PC-9 (cell line): ENCODE measurements at regions not wholly inside any gene's neighbourhood (a gene's known extent, or its start where the extent isn't known, plus 50 kb on each side); places are given as distances from the start of the nearest gene placed in this dataset.

Experiments
- BruUV-seq: library from RNA; stranded (reverse); fragments of 400-500 nt; replicated peaks from 2 replicates; lab custom pipeline; 2021; lab: Mats Ljungman, UMichigan
- CTCF ChIA-PET: fragments of 300-600 bp; sonication (Branson Sonifier 250); formaldehyde crosslinking; loops from one replicate; lab custom pipeline; 2022; ENCODE audit warnings: antibody characterized with exemption; lab: Charles Lee
- POLR2A ChIA-PET: fragments of 300-600 bp; sonication (Branson Sonifier 250); formaldehyde crosslinking; loops from one replicate; lab custom pipeline; 2022; ENCODE audit warnings: antibody characterized with exemption; ENCODE audit not compliant: unreplicated experiment; lab: Charles Lee
- DNase-seq, 2 experiments: peaks; one replicate each; pipeline versions ENCODE4 v3.0.0 to v3.0.0-alpha.2; 2015 to 2022; ENCODE audit warnings: mixed read lengths in 1 of 2
- H2AFZ ChIP-seq: fragments of 200-600 bp; sonication (generic); 2 replicates; pipeline ENCODE4 v1.8.1; 2017; ENCODE audit warnings: antibody characterized with exemption
- H3F3A ChIP-seq: fragments of 200-600 bp; sonication (generic); 2 replicates; pipeline ENCODE4 v1.8.1; 2017; ENCODE audit warnings: antibody characterized with exemption, mild to moderate bottlenecking, low read depth; ENCODE audit not compliant: insufficient read depth
- H3K27ac ChIP-seq: fragments of 200-600 bp; sonication (generic); 2 replicates; pipeline ENCODE4 v1.6.1; 2016; ENCODE audit warnings: mixed run types
- H3K27me3 ChIP-seq: fragments of 200-600 bp; sonication (generic); 2 replicates; pipeline ENCODE4 v1.6.1; 2016; ENCODE audit warnings: low read depth, mixed run types; ENCODE audit not compliant: insufficient read depth
- H3K36me3 ChIP-seq: fragments of 200-600 bp; sonication (generic); 2 replicates; pipeline ENCODE4 v1.6.1; 2016; ENCODE audit warnings: low read depth, mixed run types
- H3K4me1 ChIP-seq: fragments of 200-600 bp; sonication (generic); replicated peaks from 2 replicates; pipeline ENCODE4 v1.6.1; 2016; ENCODE audit warnings: mixed run types; ENCODE audit not compliant: insufficient read depth
- H3K4me2 ChIP-seq: fragments of 200-600 bp; sonication (generic); 2 replicates; pipeline ENCODE4 v1.6.1; 2017; ENCODE audit warnings: mixed run types
- H3K4me3 ChIP-seq: fragments of 200-600 bp; sonication (generic); 2 replicates; pipeline ENCODE4 v1.6.1; 2016; ENCODE audit warnings: mixed run types
- H3K79me2 ChIP-seq: fragments of 200-600 bp; sonication (generic); 2 replicates; pipeline ENCODE4 v1.6.1; 2017; ENCODE audit warnings: low read depth, mixed run types
- H3K9me2 ChIP-seq: fragments of 200-600 bp; sonication (generic); 2 replicates; pipeline ENCODE4 v1.8.1; 2017; ENCODE audit warnings: mild to moderate bottlenecking; ENCODE audit not compliant: insufficient read depth
- H3K9me3 ChIP-seq: fragments of 200-600 bp; sonication (generic); 2 replicates; pipeline ENCODE4 v1.8.1; 2016; ENCODE audit warnings: low read depth; ENCODE audit not compliant: insufficient read depth
- H4K20me1 ChIP-seq: fragments of 200-600 bp; sonication (generic); 2 replicates; pipeline ENCODE4 v1.8.1; 2017; ENCODE audit not compliant: insufficient read depth
- CTCF ChIP-seq: fragments of 200-600 bp; sonication (generic); conservative IDR thresholded peaks from 2 replicates; pipeline ENCODE4 v1.6.1; 2017; ENCODE audit warnings: mixed run types, antibody characterized with exemption, mild to moderate bottlenecking, moderate library complexity
- EZH2 ChIP-seq: fragments of 200-600 bp; sonication (generic); IDR thresholded peaks from 2 replicates; pipeline ENCODE4 v1.8.0; 2017; ENCODE audit warnings: antibody characterized with exemption, low read depth
- intact Hi-C: fragments of 100-400 bp; cut with micrococcal nuclease; formaldehyde crosslinking; loops from one replicate; pipeline ENCODE4 v1.10.0; 2022; ENCODE audit not compliant: unreplicated experiment

- POLR2A ChIA-PET = no interaction called here
- H3K27me3 ChIP-seq = no peaks in the 10 kb centered on the region
- no peak overlapping the region for H3K27ac ChIP-seq
- no TSS peak for BruUV-seq
- H3K79me2 ChIP-seq = no peaks in the 10 kb centered on the region
- no peaks in the 10 kb centered on the region for H3F3A ChIP-seq
- no peaks in the 10 kb centered on the region for H4K20me1 ChIP-seq
- intact Hi-C loops = no loop called here
- no peak overlapping the region for H3K4me2 ChIP-seq
- no peak for DNase-seq
- H2AFZ ChIP-seq = no peak overlapping the region
- H3K9me2 ChIP-seq = no peaks in the 10 kb centered on the region
- no peak for TF ChIP-seq CTCF
- no peak for TF ChIP-seq EZH2
- H3K36me3 ChIP-seq = no peaks in the 10 kb centered on the region
- H3K4me3 ChIP-seq = no peak overlapping the region
- H3K4me1 ChIP-seq = no peaks in the 10 kb centered on the region
- H3K9me3 ChIP-seq = no peaks in the 10 kb centered on the region
- CTCF ChIA-PET = no interaction called here
These were observed 386.9 kb downstream of the HTR7 start for GRCh38 chr10:90470966-90471365.

- H3K79me2 ChIP-seq = no peaks in the 10 kb centered on the region
- intact Hi-C loops = loop anchor here (5.0 to 10.0 kb wide), 2 partner anchors 73 to 176 kb away; no protein-coding TSS in a partner anchor
- H3K9me3 ChIP-seq = no peaks in the 10 kb centered on the region
- no peaks in the 10 kb centered on the region for H3K9me2 ChIP-seq
- no peak overlapping the region for H3K4me2 ChIP-seq
- no peaks in the 10 kb centered on the region for H3K27me3 ChIP-seq
- H3K27ac ChIP-seq = no peak overlapping the region
- H4K20me1 ChIP-seq = no peaks in the 10 kb centered on the region
- POLR2A ChIA-PET = no interaction called here
- no TSS peak for BruUV-seq
- no peak overlapping the region for H3K4me3 ChIP-seq
- no peak for DNase-seq
- no peak overlapping the region for H2AFZ ChIP-seq
- no peaks in the 10 kb centered on the region for H3F3A ChIP-seq
- no peaks in the 10 kb centered on the region for H3K4me1 ChIP-seq
- TF ChIP-seq EZH2 = no peak
- CTCF ChIA-PET = no interaction called here
- no peaks in the 10 kb centered on the region for H3K36me3 ChIP-seq
These were observed 377.4 kb downstream of the HTR7 start for GRCh38 chr10:90480466-90480865.

- TF ChIP-seq CTCF = no peak
- no peak for TF ChIP-seq EZH2
- Histone ChIP-seq H3F3A (no peaks in the 10 kb centered on the region), H3K4me1 (no peaks in the 10 kb centered on the region), H3K36me3 (no peaks in the 10 kb centered on the region), H4K20me1 (no peaks in the 10 kb centered on the region), H2AFZ (no peak overlapping the region), H3K27me3 (no peaks in the 10 kb centered on the region), H3K4me2 (no peak overlapping the region), H3K9me3 (no peaks in the 10 kb centered on the region), H3K27ac (no peak overlapping the region), H3K9me2 (no peaks in the 10 kb centered on the region), H3K4me3 (no peak overlapping the region), H3K79me2 (no peaks in the 10 kb centered on the region)
- intact Hi-C loops = loop anchor here (5.0 to 10.0 kb wide), 2 partner anchors 74 to 177 kb away; no protein-coding TSS in a partner anchor
- no peak for DNase-seq
- BruUV-seq = no TSS peak
- POLR2A ChIA-PET = no interaction called here
- CTCF ChIA-PET = no interaction called here
These were observed 376.4 kb downstream of the HTR7 start for GRCh38 chr10:90481326-90481923.

- ChIA-PET CTCF (no interaction called here), POLR2A (no interaction called here)
- Histone ChIP-seq H3K27ac (no peak overlapping the region), H4K20me1 (no peaks in the 10 kb centered on the region), H3K4me3 (no peak overlapping the region), H3F3A (no peaks in the 10 kb centered on the region), H3K9me3 (no peaks in the 10 kb centered on the region), H3K4me1 (no peaks in the 10 kb centered on the region), H3K79me2 (no peaks in the 10 kb centered on the region), H2AFZ (no peak overlapping the region), H3K36me3 (no peaks in the 10 kb centered on the region), H3K9me2 (no peaks in the 10 kb centered on the region), H3K27me3 (no peaks in the 10 kb centered on the region), H3K4me2 (no peak overlapping the region)
- BruUV-seq = no TSS peak
- TF ChIP-seq CTCF (no peak), EZH2 (no peak)
- peak in 1 of 2 experiments; percentile 66 for DNase-seq
- intact Hi-C loops = loop anchor here (5.0 to 10.0 kb wide), 2 partner anchors 77 to 180 kb away; no protein-coding TSS in a partner anchor
These were observed 373.3 kb downstream of the HTR7 start for GRCh38 chr10:90484518-90484917.
